PC-9 (cell line): ENCODE measurements at regions not wholly inside any gene's neighbourhood (a gene's known extent, or its start where the extent isn't known, plus 50 kb on each side); places are given as distances from the start of the nearest gene placed in this dataset.

Source experiments
- BruUV-seq: library from RNA; stranded (reverse); fragments of 400-500 nt; replicated peaks from 2 replicates; lab custom pipeline; 2021; lab: Mats Ljungman, UMichigan
- CTCF ChIA-PET: fragments of 300-600 bp; sonication (Branson Sonifier 250); formaldehyde crosslinking; loops from one replicate; lab custom pipeline; 2022; ENCODE audit warnings: antibody characterized with exemption; lab: Charles Lee
- POLR2A ChIA-PET: fragments of 300-600 bp; sonication (Branson Sonifier 250); formaldehyde crosslinking; loops from one replicate; lab custom pipeline; 2022; ENCODE audit warnings: antibody characterized with exemption; ENCODE audit not compliant: unreplicated experiment; lab: Charles Lee
- DNase-seq, 2 experiments: peaks; one replicate each; pipeline versions ENCODE4 v3.0.0 to v3.0.0-alpha.2; 2015 to 2022; ENCODE audit warnings: mixed read lengths in 1 of 2
- H2AFZ ChIP-seq: fragments of 200-600 bp; sonication (generic); 2 replicates; pipeline ENCODE4 v1.8.1; 2017; ENCODE audit warnings: antibody characterized with exemption
- H3F3A ChIP-seq: fragments of 200-600 bp; sonication (generic); 2 replicates; pipeline ENCODE4 v1.8.1; 2017; ENCODE audit warnings: antibody characterized with exemption, mild to moderate bottlenecking, low read depth; ENCODE audit not compliant: insufficient read depth
- H3K27ac ChIP-seq: fragments of 200-600 bp; sonication (generic); 2 replicates; pipeline ENCODE4 v1.6.1; 2016; ENCODE audit warnings: mixed run types
- H3K27me3 ChIP-seq: fragments of 200-600 bp; sonication (generic); 2 replicates; pipeline ENCODE4 v1.6.1; 2016; ENCODE audit warnings: low read depth, mixed run types; ENCODE audit not compliant: insufficient read depth
- H3K36me3 ChIP-seq: fragments of 200-600 bp; sonication (generic); 2 replicates; pipeline ENCODE4 v1.6.1; 2016; ENCODE audit warnings: low read depth, mixed run types
- H3K4me1 ChIP-seq: fragments of 200-600 bp; sonication (generic); replicated peaks from 2 replicates; pipeline ENCODE4 v1.6.1; 2016; ENCODE audit warnings: mixed run types; ENCODE audit not compliant: insufficient read depth
- H3K4me2 ChIP-seq: fragments of 200-600 bp; sonication (generic); 2 replicates; pipeline ENCODE4 v1.6.1; 2017; ENCODE audit warnings: mixed run types
- H3K4me3 ChIP-seq: fragments of 200-600 bp; sonication (generic); 2 replicates; pipeline ENCODE4 v1.6.1; 2016; ENCODE audit warnings: mixed run types
- H3K79me2 ChIP-seq: fragments of 200-600 bp; sonication (generic); 2 replicates; pipeline ENCODE4 v1.6.1; 2017; ENCODE audit warnings: low read depth, mixed run types
- H3K9me2 ChIP-seq: fragments of 200-600 bp; sonication (generic); 2 replicates; pipeline ENCODE4 v1.8.1; 2017; ENCODE audit warnings: mild to moderate bottlenecking; ENCODE audit not compliant: insufficient read depth
- H3K9me3 ChIP-seq: fragments of 200-600 bp; sonication (generic); 2 replicates; pipeline ENCODE4 v1.8.1; 2016; ENCODE audit warnings: low read depth; ENCODE audit not compliant: insufficient read depth
- H4K20me1 ChIP-seq: fragments of 200-600 bp; sonication (generic); 2 replicates; pipeline ENCODE4 v1.8.1; 2017; ENCODE audit not compliant: insufficient read depth
- EZH2 ChIP-seq: fragments of 200-600 bp; sonication (generic); IDR thresholded peaks from 2 replicates; pipeline ENCODE4 v1.8.0; 2017; ENCODE audit warnings: antibody characterized with exemption, low read depth
- intact Hi-C: fragments of 100-400 bp; cut with micrococcal nuclease; formaldehyde crosslinking; loops from one replicate; pipeline ENCODE4 v1.10.0; 2022; ENCODE audit not compliant: unreplicated experiment
- TF ChIP-seq, protein P1 (sequence below): fragments of 200-600 bp; sonication (generic); conservative IDR thresholded peaks from 2 replicates; pipeline ENCODE4 v1.6.1; 2017; ENCODE audit warnings: mixed run types, antibody characterized with exemption, mild to moderate bottlenecking, moderate library complexity

DNA sequence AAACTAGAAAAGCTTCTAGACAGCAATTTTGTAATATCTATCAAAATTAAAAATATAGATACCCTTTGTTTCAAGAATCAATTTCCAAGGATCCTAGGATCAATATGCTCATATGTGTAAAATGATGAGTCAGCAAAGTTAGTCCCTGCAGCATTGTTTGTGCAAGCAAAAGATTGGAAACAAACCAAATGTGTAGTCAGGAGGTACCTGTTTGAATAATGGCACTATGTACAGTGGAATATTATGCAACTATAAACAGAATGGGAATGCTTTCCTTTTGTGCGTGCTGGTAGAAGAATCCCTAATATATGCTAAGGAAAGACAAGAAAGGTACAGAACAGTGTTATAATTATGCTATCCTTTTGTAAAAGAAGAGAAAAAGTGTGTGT is 58.5 kb upstream of the PJA2 start:
- Histone ChIP-seq H3K27ac (no peak overlapping the region), H3K4me2 (no peak overlapping the region), H3K4me1 (no peaks in the 10 kb centered on the region), H3K27me3 (no peaks in the 10 kb centered on the region), H3K9me3 (no peaks in the 10 kb centered on the region), H3K36me3 (no peaks in the 10 kb centered on the region), H4K20me1 (no peaks in the 10 kb centered on the region), H3K79me2 (no peaks in the 10 kb centered on the region), H3K9me2 (no peaks in the 10 kb centered on the region; the same call in 1 of the 2 replicates), H2AFZ (no peak overlapping the region), H3F3A (no peaks in the 10 kb centered on the region), H3K4me3 (no peak overlapping the region)
- intact Hi-C loops: loop anchor here (1.0 to 10.0 kb wide), 3 partner anchors 143 to 826 kb away; no protein-coding TSS in a partner anchor
- no TSS peak for BruUV-seq
- ChIA-PET POLR2A (no interaction called here), CTCF (no interaction called here)
- TF ChIP-seq, protein P1, sequence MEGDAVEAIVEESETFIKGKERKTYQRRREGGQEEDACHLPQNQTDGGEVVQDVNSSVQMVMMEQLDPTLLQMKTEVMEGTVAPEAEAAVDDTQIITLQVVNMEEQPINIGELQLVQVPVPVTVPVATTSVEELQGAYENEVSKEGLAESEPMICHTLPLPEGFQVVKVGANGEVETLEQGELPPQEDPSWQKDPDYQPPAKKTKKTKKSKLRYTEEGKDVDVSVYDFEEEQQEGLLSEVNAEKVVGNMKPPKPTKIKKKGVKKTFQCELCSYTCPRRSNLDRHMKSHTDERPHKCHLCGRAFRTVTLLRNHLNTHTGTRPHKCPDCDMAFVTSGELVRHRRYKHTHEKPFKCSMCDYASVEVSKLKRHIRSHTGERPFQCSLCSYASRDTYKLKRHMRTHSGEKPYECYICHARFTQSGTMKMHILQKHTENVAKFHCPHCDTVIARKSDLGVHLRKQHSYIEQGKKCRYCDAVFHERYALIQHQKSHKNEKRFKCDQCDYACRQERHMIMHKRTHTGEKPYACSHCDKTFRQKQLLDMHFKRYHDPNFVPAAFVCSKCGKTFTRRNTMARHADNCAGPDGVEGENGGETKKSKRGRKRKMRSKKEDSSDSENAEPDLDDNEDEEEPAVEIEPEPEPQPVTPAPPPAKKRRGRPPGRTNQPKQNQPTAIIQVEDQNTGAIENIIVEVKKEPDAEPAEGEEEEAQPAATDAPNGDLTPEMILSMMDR: no peak
- no peak for TF ChIP-seq EZH2
- DNase-seq: no peak

GRCh38 chr5:109467058-109467457 is 57.3 kb upstream of the PJA2 start:
- intact Hi-C loops: loop anchor here (10.0 kb wide), 1 partner anchor 142 kb away; no protein-coding TSS in a partner anchor
- H3K27me3 ChIP-seq: no peaks in the 10 kb centered on the region
- no peaks in the 10 kb centered on the region for H3K4me1 ChIP-seq
- no peak overlapping the region for H3K27ac ChIP-seq
- TF ChIP-seq, protein P1: no peak
- no peak for TF ChIP-seq EZH2
- H3K79me2 ChIP-seq: no peaks in the 10 kb centered on the region
- H2AFZ ChIP-seq: no peak overlapping the region
- no TSS peak for BruUV-seq
- ChIA-PET CTCF (interaction anchor here (0.6 kb wide), 1 partner anchor 149 kb away, joined by 3 read pairs; no protein-coding TSS in a partner anchor), POLR2A (no interaction called here)
- H3K9me3 ChIP-seq: no peaks in the 10 kb centered on the region
- no peaks in the 10 kb centered on the region for H3F3A ChIP-seq
- no peak overlapping the region for H3K4me3 ChIP-seq
- no peak for DNase-seq
- no peaks in the 10 kb centered on the region for H3K36me3 ChIP-seq
- no peak overlapping the region for H3K4me2 ChIP-seq
- H3K9me2 ChIP-seq: no peaks in the 10 kb centered on the region; the same call in 1 of the 2 replicates
- H4K20me1 ChIP-seq: no peaks in the 10 kb centered on the region
